ENCODE measurements at regions not wholly inside any gene's neighbourhood (a gene's known extent, or its start where the extent isn't known, plus 50 kb on each side); places are given as distances from the start of the nearest gene placed in this dataset.

DNA sequence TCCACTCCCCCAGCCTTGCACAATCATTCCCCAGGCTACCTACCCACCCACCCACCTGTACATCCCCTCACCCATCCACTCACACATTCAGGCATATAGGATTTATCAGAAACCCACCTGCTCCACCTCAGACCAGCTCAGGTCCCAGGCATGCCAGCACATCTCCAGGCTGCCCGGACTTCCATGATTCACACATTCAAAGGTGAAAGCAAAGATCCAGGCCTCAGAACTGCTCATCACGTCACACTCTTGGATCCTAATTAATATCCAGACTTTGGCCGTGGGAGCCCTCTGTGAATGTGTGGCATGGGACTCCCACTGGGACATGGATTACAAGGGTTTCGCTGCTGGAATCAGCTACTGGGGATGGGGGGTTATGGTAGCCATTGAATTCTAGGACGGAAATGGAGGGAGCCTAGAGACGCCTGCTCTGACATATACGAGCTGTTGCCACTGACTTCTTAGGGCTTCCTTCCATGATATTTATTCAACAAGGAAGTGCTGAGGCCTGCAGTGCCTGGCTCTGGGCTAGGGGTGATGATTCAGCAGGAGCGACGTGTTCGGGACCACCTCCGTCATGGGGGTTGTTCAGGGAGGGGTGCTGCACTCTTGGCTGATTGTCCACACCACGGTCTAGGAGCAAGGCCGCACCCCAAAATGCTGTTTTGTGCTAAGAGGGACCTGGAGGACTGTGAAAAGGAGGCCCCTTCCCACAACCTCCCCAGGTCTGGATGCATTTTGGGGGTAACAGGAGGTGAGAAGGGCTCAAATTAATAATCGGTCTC, 56.9 kb upstream of the ADRA2C start:
- Histone ChIP-seq H3K9me3 (no peaks in the 10 kb centered on the region), H3K4me2 (no peak overlapping the region), H3K27ac (no peak overlapping the region), H3K4me1 (no peaks in the 10 kb centered on the region), H3K4me3 (no peak overlapping the region)
- DNase-seq (ENCODE audit: low read depth in 1 of 2, low spot score in 1 of 2): no peak
- WGBS (ENCODE audit: missing lambda C conversion rate): 77% methylated on average over 8 of the region's 14 CpGs
- TF ChIP-seq EP300 (IDR thresholded peaks at IDR 0.05) (no peak), NR3C1 (IDR thresholded peaks at IDR 0.05) (no peak), CBX2 (IDR thresholded peaks at IDR 0.05; ENCODE audit: borderline replicate concordance, low read depth) (no peak), GATA3 (IDR thresholded peaks at IDR 0.05; ENCODE audit: borderline replicate concordance) (no peak)
- ATAC-seq: no peak
- no peak for FAIRE-seq
- ChIA-PET CTCF (no interaction called here), POLR2A (no interaction called here)

DNA sequence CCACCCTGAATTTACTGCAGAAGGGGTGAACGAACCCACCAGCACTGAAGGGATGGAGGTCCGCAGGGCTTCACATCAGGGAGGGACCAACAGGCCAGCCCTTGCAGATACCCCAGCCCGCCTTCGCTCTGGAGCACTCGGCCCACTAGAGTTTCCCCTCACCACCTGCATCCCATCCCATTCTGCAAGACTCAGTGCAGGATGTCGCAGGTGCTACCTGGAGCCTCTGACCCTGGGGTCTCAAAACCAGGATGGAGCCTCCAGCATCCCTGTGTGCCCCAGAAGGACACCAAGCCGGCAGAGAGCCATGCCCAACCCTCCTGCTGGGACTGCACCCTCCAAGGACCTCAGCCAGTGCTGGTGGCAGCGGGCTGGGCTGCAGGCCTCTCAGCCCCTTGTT, 57.6 kb upstream of the ADRA2C start:
- POLR2A ChIA-PET: no interaction called here
- Histone ChIP-seq H3K27ac (no peak overlapping the region), H3K4me1 (no peaks in the 10 kb centered on the region), H3K4me2 (no peak overlapping the region), H3K4me3 (no peak overlapping the region), H3K9me3 (no peaks in the 10 kb centered on the region)
- no peak for ATAC-seq
- CTCF ChIA-PET: no interaction called here
- WGBS (ENCODE audit: missing lambda C conversion rate): 49% methylated on average over 3 of the region's 8 CpGs
- FAIRE-seq: no peak
- TF ChIP-seq PHF8 (IDR thresholded peaks at IDR 0.05; ENCODE audit: borderline replicate concordance, low read depth): no peak
- no peak for TF ChIP-seq HDAC2 (IDR thresholded peaks at IDR 0.05)
- no peak for TF ChIP-seq HOXA7 (CRISPR knock-in tag; IDR thresholded peaks at IDR 0.05)
- no peak for TF ChIP-seq TP53 (CRISPR knock-in tag; IDR thresholded peaks at IDR 0.05)
- no peak for TF ChIP-seq ZSCAN20 (CRISPR knock-in tag; IDR thresholded peaks at IDR 0.05)
- no peak for TF ChIP-seq EHMT2 (IDR thresholded peaks at IDR 0.05; ENCODE audit: low read depth)
- no peak for TF ChIP-seq CBX2 (IDR thresholded peaks at IDR 0.05; ENCODE audit: borderline replicate concordance, low read depth)
- no peak for TF ChIP-seq SMC3 (IDR thresholded peaks at IDR 0.05)
- no peak for TF ChIP-seq GATA3 (IDR thresholded peaks at IDR 0.05; ENCODE audit: borderline replicate concordance)
- no peak for TF ChIP-seq FOSL2 (IDR thresholded peaks at IDR 0.05)
- no peak for TF ChIP-seq FOSL2 (CRISPR knock-in tag; IDR thresholded peaks at IDR 0.05)
- TF ChIP-seq EP300 (IDR thresholded peaks at IDR 0.05): no peak
- no peak for TF ChIP-seq ZFP36 (IDR thresholded peaks at IDR 0.05; ENCODE audit: borderline replicate concordance, partially characterized antibody)
- TF ChIP-seq HEYL (CRISPR knock-in tag; IDR thresholded peaks at IDR 0.05): no peak
- no peak for TF ChIP-seq NPAS2 (CRISPR knock-in tag; IDR thresholded peaks at IDR 0.05; ENCODE audit: borderline replicate concordance)
- no peak for TF ChIP-seq MAX (IDR thresholded peaks at IDR 0.05)
- TF ChIP-seq CHD4 (IDR thresholded peaks at IDR 0.05; ENCODE audit: borderline replicate concordance): no peak
- TF ChIP-seq, protein P1, sequence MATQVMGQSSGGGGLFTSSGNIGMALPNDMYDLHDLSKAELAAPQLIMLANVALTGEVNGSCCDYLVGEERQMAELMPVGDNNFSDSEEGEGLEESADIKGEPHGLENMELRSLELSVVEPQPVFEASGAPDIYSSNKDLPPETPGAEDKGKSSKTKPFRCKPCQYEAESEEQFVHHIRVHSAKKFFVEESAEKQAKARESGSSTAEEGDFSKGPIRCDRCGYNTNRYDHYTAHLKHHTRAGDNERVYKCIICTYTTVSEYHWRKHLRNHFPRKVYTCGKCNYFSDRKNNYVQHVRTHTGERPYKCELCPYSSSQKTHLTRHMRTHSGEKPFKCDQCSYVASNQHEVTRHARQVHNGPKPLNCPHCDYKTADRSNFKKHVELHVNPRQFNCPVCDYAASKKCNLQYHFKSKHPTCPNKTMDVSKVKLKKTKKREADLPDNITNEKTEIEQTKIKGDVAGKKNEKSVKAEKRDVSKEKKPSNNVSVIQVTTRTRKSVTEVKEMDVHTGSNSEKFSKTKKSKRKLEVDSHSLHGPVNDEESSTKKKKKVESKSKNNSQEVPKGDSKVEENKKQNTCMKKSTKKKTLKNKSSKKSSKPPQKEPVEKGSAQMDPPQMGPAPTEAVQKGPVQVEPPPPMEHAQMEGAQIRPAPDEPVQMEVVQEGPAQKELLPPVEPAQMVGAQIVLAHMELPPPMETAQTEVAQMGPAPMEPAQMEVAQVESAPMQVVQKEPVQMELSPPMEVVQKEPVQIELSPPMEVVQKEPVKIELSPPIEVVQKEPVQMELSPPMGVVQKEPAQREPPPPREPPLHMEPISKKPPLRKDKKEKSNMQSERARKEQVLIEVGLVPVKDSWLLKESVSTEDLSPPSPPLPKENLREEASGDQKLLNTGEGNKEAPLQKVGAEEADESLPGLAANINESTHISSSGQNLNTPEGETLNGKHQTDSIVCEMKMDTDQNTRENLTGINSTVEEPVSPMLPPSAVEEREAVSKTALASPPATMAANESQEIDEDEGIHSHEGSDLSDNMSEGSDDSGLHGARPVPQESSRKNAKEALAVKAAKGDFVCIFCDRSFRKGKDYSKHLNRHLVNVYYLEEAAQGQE (IDR thresholded peaks at IDR 0.05): no peak
- DNase-seq (ENCODE audit: low read depth in 1 of 2, low spot score in 1 of 2): no peak

- H3K9me3 ChIP-seq: no peaks in the 10 kb centered on the region
- DNase-seq (ENCODE audit: low read depth in 1 of 2, low spot score in 1 of 2): no peak
- WGBS (ENCODE audit: missing lambda C conversion rate): 69% methylated on average over 7 of the region's 14 CpGs
- FAIRE-seq: no peak
- CTCF ChIA-PET: no interaction called here
- ATAC-seq: no peak
- no peak overlapping the region for H3K4me3 ChIP-seq
- H3K27ac ChIP-seq: no peak overlapping the region
- no peaks in the 10 kb centered on the region for H3K4me1 ChIP-seq
- TF ChIP-seq MAX (IDR thresholded peaks at IDR 0.05) (no peak), RFX5 (IDR thresholded peaks at IDR 0.05) (no peak), USF2 (IDR thresholded peaks at IDR 0.05) (no peak), PHF8 (IDR thresholded peaks at IDR 0.05; ENCODE audit: borderline replicate concordance, low read depth) (no peak), CHD2 (IDR thresholded peaks at IDR 0.05; ENCODE audit: low read length, partially characterized antibody) (no peak)
- POLR2A ChIA-PET: no interaction called here
- H3K4me2 ChIP-seq: no peak overlapping the region
Observed at GRCh38 chr4:3708103-3708510, 58.1 kb upstream of the ADRA2C start.

Data from A549 (cell line).